HG03520 (cell line): ENCODE measurements at regions not wholly inside any gene's neighbourhood (a gene's known extent, or its start where the extent isn't known, plus 50 kb on each side); places are given as distances from the start of the nearest gene placed in this dataset.
"Not testable (repeated sequence)": the region's sequence is repeated elsewhere in the genome, so short reads cannot be mapped to it uniquely, and the experiment has no call there.

Source experiments
- ATAC-seq: cut with Tn5 transposase; IDR thresholded peaks from one replicate; pipeline ENCODE4 v1.9.1; 2021; ENCODE audit warnings: mild to moderate bottlenecking, moderate library complexity; ENCODE audit not compliant: unreplicated experiment

- ATAC-seq: no peak
Observed at GRCh38 chr5:96214442-96215197, 218.4 kb downstream of the PCSK1 start.

GRCh38 chr5:96209829-96210228 is 223.2 kb downstream of the PCSK1 start:
- no peak for ATAC-seq

DNA sequence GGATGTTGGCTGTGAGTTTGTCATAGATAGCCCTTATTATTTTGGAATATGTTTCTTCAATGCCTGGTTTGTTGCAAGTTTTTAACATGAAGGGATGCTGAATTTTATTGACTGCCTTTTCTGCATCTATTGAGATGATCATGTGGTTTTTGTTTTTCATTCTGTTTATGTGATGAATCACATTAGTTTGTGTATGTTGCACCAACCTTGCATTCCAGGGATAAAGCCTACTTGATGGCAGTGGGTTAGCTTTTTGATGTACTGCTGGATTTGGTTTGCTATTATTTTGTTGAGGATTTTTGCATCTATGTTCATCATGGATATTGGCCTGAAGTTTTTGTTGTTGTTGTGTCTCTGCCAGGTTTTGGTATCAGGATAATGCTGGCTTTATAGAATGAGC is 225.6 kb downstream of the PCSK1 start:
- ATAC-seq: no peak

DNA sequence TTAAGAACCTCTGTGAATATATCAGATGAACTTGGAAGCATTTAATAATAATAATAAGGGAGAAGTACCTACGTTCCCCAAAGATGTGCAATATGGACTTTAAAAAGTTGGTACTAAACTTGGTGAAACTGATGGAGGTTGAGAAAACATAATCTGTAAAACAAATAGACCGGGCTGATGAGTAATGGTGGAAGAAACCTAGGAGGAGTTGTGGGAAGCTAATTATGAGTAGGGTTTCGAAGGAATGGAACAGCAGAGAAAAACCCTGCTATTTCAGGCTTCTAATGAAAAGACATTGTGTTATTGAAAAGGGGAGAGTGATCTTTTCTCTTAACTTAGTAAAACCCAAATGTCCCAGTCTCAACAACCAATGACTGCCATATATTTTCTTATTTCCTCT is 229.3 kb downstream of the PCSK1 start:
- ATAC-seq: no peak

GRCh38 chr5:96201503-96201902 is 231.5 kb downstream of the PCSK1 start:
- no peak for ATAC-seq

GRCh38 chr5:96200641-96201040 is 232.4 kb downstream of the PCSK1 start:
- ATAC-seq: no peak

GRCh38 chr5:96199713-96200183 is 233.3 kb downstream of the PCSK1 start:
- ATAC-seq: no peak

DNA sequence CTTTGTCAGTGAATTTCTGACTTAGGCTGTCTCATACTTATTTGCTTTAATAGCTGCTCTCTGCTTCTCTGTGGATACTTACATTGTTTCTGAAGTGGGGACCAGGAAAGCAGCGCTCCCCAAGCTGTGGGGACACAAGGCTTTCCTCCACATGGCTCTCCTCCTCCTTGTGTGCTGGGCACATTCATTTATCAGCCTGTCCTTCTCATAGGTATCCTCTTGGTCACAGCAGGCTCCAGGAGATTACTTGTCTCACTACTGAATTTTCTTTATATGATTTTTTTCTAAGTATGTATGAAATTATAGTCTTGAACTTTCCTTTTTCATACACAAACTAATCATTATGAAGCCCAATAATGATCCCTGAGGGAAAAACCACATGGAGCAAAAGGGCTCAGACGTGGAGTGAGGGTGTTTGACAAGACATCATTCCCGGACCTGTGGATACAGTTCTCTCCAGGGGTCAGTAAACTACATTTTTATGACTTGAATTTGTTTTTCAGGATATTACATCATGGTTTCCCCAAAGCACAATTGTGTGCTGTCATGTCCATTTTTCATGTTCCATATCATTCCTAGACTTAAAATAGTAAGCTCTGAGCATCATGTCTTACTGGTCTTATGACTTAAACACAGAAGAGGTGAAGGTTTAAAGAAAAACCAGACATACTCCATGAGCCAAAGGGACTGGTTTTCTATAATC is 234.5 kb downstream of the PCSK1 start:
- ATAC-seq: no peak

DNA sequence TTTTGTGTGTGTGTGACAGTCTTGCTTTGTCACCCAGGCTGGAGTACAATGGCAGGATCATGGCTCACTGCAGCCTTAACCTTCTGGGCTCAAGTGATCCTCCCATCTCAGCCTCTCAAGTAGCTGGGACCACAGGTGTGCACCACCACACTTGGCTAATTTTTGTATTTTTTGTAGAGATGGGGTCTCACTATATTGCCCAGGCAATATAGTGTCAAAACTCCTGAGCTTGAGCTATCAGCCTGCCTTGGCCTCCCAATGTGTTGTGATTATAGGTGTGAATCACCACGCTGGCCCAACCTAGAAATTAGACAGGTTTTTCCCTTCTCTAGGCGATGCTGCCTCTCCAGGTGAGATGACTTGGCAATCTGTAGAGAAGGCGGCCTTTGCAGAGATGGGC is 235.3 kb downstream of the PCSK1 start:
- not testable (repeated sequence) for ATAC-seq

- ATAC-seq: no peak
Observed at GRCh38 chr5:96197347-96197746, 235.7 kb upstream of the ELL2 start.

DNA sequence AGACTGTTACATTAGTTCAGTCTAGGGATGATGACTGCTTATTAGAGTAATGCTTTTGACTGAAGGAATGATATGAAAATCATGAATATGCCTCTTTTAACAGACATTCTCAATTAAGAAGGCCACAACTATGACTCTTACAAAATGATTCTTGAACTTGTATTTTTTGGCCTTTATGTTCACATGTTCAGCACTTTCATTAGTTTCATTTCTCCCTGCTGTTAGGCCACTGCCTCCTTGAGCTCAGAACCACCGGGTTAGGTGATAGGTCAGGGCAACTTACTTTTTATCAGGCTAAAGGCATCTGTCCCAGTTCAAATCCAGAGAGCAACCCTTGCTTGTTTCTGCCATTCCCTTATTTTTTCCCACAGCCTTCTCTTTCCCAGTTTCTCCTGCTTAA is 235.2 kb upstream of the ELL2 start:
- ATAC-seq: no peak

DNA sequence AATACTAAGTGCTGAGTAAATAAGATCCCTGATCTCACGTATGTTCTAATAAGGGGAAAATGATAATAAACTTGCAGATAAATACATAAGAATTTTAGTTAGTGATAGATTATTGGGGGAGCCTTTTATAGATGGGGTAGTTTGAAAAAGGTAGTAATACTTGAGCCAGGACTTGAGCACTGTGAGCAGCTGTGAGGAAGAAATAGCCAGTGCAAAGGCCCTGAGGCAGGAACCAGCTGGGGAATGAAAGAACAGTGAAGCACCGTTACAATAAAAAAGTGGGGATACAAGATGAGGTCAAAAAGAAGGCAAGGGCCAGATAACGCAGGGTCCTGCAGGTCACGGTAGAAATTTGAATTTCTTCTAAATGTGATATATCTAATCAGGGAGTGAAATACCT is 234.8 kb upstream of the ELL2 start:
- ATAC-seq: no peak

- ATAC-seq: no peak
Observed at GRCh38 chr5:96195123-96195522, 233.5 kb upstream of the ELL2 start.

DNA sequence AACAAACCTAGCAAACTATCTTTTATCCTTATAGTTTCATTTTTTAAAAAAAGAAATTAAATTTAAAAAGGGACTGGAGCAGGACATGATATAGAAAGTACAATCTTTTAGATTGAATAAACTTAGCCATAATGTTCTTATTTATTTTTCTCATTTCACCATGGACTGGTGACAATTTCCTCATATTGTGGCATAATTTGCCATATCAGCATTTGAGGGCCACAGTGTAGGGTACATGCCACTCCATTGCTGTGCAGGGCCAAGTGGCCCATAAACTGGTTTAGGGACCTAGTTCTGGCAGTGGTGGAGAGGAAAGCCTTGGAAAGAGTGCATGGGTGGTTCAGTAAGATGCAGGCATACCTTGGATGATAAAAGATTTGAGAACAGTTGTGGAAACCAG is 232.9 kb upstream of the ELL2 start:
- ATAC-seq: no peak

- no peak for ATAC-seq
Observed at GRCh38 chr5:96193946-96194345, 232.3 kb upstream of the ELL2 start.

DNA sequence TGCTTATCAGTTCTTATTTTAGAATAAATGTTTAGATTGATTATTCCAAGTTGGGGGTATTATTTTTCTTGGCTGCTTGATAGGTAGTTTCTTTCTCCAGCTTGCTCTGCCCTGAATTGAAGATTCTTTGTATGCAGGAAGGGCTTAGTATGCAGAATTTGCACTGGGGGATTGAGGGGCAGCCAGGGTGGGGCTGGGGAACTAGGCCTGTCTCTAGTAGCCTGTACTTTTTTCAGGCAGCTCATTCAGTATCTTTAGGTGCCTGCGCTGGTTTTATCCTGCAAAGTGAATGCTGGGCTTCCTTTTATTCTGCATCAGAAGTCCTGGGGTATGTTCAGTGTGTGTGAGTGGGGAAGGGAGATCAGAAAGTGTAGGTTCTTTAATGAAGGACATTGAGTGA is 228.3 kb upstream of the ELL2 start:
- ATAC-seq: no peak

DNA sequence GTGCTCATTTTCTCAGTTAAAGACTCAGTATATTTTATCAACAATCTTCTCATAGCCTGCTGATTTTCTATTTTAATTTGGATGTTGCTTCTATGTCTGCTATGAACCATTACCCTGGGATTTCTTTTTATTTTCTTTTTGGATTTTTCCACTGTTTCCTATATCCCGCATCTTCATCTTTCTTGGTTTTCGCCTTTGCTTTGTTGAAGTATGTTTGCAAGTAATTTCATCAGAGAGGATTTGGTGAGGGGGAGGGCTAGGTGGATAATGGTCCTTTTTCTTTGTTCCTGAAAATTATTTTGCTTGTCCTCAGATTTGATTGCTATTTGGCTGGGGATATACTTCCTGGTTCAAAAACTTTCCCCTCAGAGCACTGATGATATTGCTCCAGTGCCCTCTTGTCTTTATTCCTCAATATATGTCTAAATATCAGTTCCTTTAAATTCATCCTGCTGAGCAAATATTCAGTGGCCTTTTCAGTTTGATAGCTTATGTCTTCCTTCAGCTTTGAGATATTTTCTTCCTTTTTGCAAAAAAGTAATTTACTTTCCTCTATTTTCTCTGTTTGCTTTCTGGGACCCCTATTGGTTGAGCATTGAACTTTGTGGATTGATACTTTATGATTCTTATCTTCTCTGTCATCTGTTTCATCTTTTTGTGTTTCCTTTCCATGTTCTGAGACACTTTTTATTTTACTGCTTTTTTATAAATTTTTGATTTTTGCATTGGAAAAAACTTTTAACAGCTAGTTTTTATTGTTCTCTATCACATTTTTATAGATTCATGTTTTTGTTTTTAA is 227.6 kb upstream of the ELL2 start:
- ATAC-seq: no peak

- no peak for ATAC-seq
Observed at GRCh38 chr5:96187309-96188027, 225.8 kb upstream of the ELL2 start.

DNA sequence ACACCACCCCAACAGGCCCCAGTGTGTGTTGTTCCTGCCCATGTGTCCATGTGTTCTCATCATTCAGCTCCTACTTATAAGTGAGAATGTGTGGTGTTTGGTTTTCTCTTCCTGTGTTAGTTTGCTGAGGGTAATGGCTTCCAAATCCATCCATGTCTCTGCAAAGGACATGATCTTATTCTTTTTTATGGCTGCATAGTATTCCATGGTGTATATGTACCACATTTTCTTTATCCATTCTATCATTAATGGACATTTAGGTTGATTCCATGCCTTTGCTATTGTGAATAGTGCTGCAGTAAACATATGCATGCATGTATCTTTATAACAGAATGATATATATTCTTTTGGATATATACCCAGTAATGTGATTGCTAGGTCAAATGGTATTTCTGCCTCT is 222.9 kb upstream of the ELL2 start:
- not testable (repeated sequence) for ATAC-seq

DNA sequence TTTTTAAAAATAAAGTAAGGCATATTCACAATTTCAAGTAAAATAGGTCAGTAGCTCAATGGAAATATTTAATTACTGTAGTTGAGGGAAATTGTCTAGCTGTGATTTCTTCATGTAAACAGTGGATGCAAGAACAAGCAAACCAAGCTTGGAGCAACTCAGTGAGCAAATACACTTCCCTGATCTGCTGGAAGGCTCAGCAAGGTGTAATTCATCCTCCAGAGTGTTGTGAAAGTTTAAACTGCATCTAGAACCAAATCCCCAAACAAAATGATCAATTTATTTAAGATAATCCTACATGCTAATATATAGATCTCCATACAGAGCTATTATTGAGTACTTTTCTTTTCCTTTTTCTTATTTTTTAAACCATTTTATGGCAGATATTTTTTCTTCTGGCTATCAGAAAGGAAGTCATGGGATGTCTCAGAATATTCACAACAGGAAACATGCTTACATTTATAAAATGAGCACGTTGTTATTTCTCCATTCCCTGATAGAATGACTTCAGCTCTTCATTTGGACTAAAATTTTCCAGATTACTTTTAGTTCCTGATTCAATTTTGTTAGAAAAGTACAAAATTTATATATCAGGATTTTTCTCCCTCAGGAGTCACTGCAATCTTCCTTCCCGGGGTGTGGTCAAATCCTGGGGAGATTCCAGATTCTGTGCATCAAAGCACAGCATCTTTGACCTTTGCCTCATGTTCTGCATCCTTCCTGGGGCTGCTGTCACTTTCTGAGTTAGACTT is 219.2 kb upstream of the ELL2 start:
- ATAC-seq: no peak
